Endothelial cell of umbilical vein (primary cell): ENCODE measurements at regions not wholly inside any gene's neighbourhood (a gene's known extent, or its start where the extent isn't known, plus 50 kb on each side); places are given as distances from the start of the nearest gene placed in this dataset.

ENCODE experiments used
- FOS ChIP-seq: IDR thresholded peaks from 2 replicates; pipeline ENCODE4 v1.6.1; 2011; ENCODE audit warnings: mild to moderate bottlenecking, low read length, moderate library complexity, borderline replicate concordance; ENCODE audit not compliant: insufficient read depth
- MYC ChIP-seq: IDR thresholded peaks from one replicate; pipeline ENCODE4 v1.6.1; 2011; ENCODE audit warnings: mild to moderate bottlenecking, low read depth, low read length
- POLR2A ChIP-seq: IDR thresholded peaks from 2 replicates; pipeline ENCODE4 v1.6.1; 2012; ENCODE audit warnings: low read depth, mild to moderate bottlenecking, control low read depth, low read length
- POLR2AphosphoS5 ChIP-seq: IDR thresholded peaks from 2 replicates; pipeline ENCODE4 v1.6.1; 2012; ENCODE audit warnings: low read depth, mild to moderate bottlenecking, control low read depth, low read length, moderate library complexity; ENCODE audit not compliant: insufficient read depth
- TF ChIP-seq, protein P1 (sequence below), 2 donors: IDR thresholded peaks; 1 replicate in 1 of 2; 2 replicates in 1 of 2; pipeline ENCODE4 v1.5.1; 2011; ENCODE audit warnings: low read length in 2 of 2, mild to moderate bottlenecking in 2 of 2, moderate library complexity in 2 of 2, control low read depth in 1 of 2, inconsistent platforms in 1 of 2, low read depth in 1 of 2; ENCODE audit not compliant: insufficient read depth in 1 of 2; ENCODE audit errors: extremely low read depth in 1 of 2
- TF ChIP-seq, protein P2 (sequence below): IDR thresholded peaks from 2 replicates; pipeline ENCODE4 v1.6.1; 2011; ENCODE audit not compliant: insufficient read depth, insufficient read length

DNA sequence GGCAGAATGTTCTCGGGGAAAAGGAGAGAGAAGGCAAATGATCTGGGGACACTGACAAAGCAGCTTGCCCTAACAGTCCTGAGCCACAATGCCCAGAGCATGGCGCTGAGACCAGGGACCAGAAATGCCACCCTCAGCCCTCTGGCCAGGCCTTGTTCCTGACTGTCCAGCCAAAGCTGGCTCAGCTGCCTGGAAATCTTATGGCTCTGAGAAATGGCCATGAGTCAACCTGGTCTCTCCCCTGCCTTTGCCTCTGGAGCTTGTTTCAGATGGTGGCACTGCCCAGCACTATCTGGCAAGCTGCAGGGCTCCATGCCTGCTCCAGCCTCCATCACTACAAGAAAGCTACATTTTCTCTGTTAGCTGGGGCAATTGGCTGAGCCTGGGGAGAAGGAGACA lies 90.5 kb upstream of the PLXNA4 start:
- no peak for TF ChIP-seq MYC
- TF ChIP-seq, protein P1, sequence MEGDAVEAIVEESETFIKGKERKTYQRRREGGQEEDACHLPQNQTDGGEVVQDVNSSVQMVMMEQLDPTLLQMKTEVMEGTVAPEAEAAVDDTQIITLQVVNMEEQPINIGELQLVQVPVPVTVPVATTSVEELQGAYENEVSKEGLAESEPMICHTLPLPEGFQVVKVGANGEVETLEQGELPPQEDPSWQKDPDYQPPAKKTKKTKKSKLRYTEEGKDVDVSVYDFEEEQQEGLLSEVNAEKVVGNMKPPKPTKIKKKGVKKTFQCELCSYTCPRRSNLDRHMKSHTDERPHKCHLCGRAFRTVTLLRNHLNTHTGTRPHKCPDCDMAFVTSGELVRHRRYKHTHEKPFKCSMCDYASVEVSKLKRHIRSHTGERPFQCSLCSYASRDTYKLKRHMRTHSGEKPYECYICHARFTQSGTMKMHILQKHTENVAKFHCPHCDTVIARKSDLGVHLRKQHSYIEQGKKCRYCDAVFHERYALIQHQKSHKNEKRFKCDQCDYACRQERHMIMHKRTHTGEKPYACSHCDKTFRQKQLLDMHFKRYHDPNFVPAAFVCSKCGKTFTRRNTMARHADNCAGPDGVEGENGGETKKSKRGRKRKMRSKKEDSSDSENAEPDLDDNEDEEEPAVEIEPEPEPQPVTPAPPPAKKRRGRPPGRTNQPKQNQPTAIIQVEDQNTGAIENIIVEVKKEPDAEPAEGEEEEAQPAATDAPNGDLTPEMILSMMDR (IDR thresholded peaks at IDR 0.05; ENCODE audit: extremely low read depth in 1 of 2, insufficient read depth in 1 of 2, low read depth in 1 of 2, low read length in 2 of 2): no peak
- TF ChIP-seq, protein P2, sequence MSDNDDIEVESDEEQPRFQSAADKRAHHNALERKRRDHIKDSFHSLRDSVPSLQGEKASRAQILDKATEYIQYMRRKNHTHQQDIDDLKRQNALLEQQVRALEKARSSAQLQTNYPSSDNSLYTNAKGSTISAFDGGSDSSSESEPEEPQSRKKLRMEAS: no peak
- no peak for TF ChIP-seq POLR2A
- no peak for TF ChIP-seq FOS
- no peak for TF ChIP-seq POLR2AphosphoS5
